ENCODE measurements at regions not wholly inside any gene's neighbourhood (a gene's known extent, or its start where the extent isn't known, plus 50 kb on each side); places are given as distances from the start of the nearest gene placed in this dataset.

GRCh38 chr2:220962556-220962955 is 609.5 kb downstream of the EPHA4 start:
- DNase-seq = no peak

GRCh38 chr2:220963076-220963475 is 609.0 kb downstream of the EPHA4 start:
- DNase-seq = no peak

GRCh38 chr2:220963930-220964329 is 608.2 kb downstream of the EPHA4 start:
- DNase-seq = no peak

GRCh38 chr2:220966636-220967035 is 605.5 kb downstream of the EPHA4 start:
- DNase-seq = no peak

- no peak for DNase-seq
Observed at GRCh38 chr2:220969348-220969747, 602.8 kb downstream of the EPHA4 start.

- no peak for DNase-seq
Observed at GRCh38 chr2:220980966-220981675, 591.0 kb downstream of the EPHA4 start.

GRCh38 chr2:220981926-220982325 is 590.2 kb downstream of the EPHA4 start:
- DNase-seq = no peak

GRCh38 chr2:220985561-220985960 is 586.5 kb downstream of the EPHA4 start:
- no peak for DNase-seq

- DNase-seq = no peak
Observed at GRCh38 chr2:220987839-220988238, 584.3 kb downstream of the EPHA4 start.

GRCh38 chr2:220991972-220992371 is 580.1 kb downstream of the EPHA4 start:
- DNase-seq = no peak

- no peak for DNase-seq
Observed at GRCh38 chr2:220994846-220995245, 577.3 kb downstream of the EPHA4 start.

- DNase-seq = no peak
Observed at GRCh38 chr2:220995581-220995980, 576.5 kb downstream of the EPHA4 start.

GRCh38 chr2:220998156-220998555 is 573.9 kb downstream of the EPHA4 start:
- DNase-seq = no peak

- no peak for DNase-seq
Observed at GRCh38 chr2:220999356-220999755, 572.7 kb downstream of the EPHA4 start.

- DNase-seq = no peak
Observed at GRCh38 chr2:221001381-221001801, 570.7 kb downstream of the EPHA4 start.

- DNase-seq = no peak
Observed at GRCh38 chr2:221002101-221002685, 569.9 kb downstream of the EPHA4 start.

- no peak for DNase-seq
Observed at GRCh38 chr2:221005338-221005737, 566.8 kb downstream of the EPHA4 start.

- no peak for DNase-seq
Observed at GRCh38 chr2:221006084-221006483, 566.0 kb downstream of the EPHA4 start.

GRCh38 chr2:221016551-221016950 is 555.6 kb downstream of the EPHA4 start:
- DNase-seq = no peak

- no peak for DNase-seq
Observed at GRCh38 chr2:221018262-221018661, 553.8 kb downstream of the EPHA4 start.

- no peak for DNase-seq
Observed at GRCh38 chr2:221019668-221020067, 552.4 kb downstream of the EPHA4 start.

GRCh38 chr2:221022554-221022953 is 549.5 kb downstream of the EPHA4 start:
- DNase-seq = no peak

- DNase-seq = no peak
Observed at GRCh38 chr2:221025398-221025797, 546.7 kb downstream of the EPHA4 start.

GRCh38 chr2:221034026-221034701 is 537.9 kb downstream of the EPHA4 start:
- DNase-seq = no peak
